HG03045 (cell line): ENCODE measurements at regions not wholly inside any gene's neighbourhood (a gene's known extent, or its start where the extent isn't known, plus 50 kb on each side); places are given as distances from the start of the nearest gene placed in this dataset.

Experiments
- ATAC-seq: cut with Tn5 transposase; IDR thresholded peaks from one replicate; pipeline ENCODE4 v1.9.1; 2021; ENCODE audit warnings: mild to moderate bottlenecking, moderate library complexity; ENCODE audit not compliant: unreplicated experiment

DNA sequence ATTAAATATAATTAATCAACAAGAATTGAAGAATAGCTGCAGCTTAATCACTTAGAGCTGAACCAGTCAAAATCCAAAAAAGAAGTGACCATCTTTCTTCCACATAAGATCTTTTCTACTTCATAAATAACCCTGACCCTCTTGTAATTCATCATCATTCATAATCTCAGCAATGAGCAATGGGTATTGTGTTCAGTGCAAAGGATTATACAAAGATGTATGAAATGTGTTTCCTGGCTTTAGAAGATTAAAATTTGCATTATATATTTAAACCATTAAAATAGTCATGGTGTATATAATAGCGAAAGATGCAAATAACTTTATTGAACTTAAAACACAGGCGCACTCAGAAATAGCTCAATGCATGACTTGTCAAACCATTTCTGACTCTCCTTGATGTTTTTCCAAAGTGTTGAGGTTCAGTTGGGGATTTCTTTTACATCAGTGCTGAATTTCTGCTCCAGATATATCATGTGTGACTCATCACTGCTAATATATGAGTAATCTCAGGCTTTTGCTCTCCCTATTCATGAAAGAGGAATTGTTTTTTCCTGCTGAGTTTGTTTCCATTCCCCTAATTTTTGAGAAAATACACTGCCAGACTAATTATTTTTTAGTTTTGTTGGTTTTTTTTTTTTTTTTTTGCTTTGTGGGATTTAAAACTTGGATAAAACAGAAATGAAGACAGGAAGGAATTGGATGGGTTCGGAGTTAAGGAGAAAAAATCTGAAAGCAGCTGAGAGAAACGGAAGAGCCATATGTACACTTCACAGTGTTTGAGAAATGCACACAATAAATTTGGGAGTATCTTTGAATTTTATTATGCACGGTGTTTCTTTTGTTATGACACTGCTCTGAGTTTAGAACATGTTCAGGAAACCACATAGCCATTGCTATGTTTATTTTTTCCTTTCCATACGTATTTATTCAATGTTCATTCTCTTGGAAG, 290.1 kb upstream of the PCDH7 start:
- ATAC-seq, result no peak

DNA sequence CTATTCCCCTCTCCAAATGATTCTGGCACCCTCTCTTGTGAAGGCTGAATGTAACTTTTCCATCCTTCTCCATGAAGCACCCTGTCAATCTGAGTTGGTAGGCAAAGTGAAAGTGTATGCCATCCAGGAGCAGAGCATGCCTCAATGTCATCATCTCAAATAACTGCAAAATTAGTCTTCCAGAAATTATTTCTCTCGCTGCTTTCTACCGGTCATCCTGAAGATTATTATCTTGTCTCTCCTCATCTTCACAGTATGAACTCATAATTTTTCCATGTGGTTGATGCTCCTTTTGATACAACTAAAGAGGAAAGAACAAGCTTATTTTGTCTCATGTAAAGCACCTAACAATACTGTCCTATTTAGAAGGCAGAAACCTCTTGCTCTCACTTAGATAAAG, 285.5 kb upstream of the PCDH7 start:
- ATAC-seq, result no peak

DNA sequence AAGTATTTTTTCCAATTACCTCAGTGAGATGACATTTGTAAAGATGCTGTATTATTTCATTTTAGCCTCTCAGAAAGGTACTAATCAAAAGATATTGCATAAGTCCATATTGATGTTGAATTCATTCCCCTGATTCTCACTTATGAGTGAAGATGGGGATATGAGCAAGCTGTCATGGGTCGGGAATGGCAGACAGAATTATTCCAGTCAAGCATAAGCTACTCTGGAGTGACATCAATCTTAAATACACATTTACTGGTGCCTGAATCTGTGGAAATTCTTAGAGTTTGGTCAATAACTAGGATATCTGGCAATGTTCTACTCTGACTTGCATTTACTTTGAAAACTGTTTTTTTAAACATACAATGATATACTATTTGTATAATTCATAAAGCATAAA, 283.8 kb upstream of the PCDH7 start:
- ATAC-seq, result no peak

GRCh38 chr4:30437316-30437715, 282.9 kb upstream of the PCDH7 start:
- ATAC-seq, result no peak

GRCh38 chr4:30443289-30443688, 276.9 kb upstream of the PCDH7 start:
- no peak for ATAC-seq

- ATAC-seq, result no peak
These were observed 269.7 kb upstream of the PCDH7 start for GRCh38 chr4:30450474-30450873.

- ATAC-seq, result no peak
These were observed 265.7 kb upstream of the PCDH7 start for GRCh38 chr4:30454504-30454903.

DNA sequence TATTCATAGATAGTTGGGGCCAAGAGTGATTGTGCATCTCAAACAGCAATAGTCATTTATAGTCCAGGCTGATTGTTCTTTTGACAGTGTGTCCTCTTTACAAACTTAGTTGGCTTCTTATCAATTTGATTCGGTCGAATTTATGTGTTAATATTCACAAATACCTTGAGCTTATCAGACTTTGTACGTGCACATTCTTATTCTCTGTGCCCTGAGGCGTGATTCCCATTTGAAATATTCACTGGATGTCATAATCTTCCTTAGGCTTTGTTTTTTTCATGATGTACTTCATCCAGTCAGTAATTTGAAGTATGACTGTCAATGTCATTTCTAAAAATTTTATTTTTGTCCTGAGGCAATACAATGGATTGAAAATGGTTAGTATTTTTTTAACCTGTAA, 263.5 kb upstream of the PCDH7 start:
- ATAC-seq, result no peak

- no peak for ATAC-seq
These were observed 259.4 kb upstream of the PCDH7 start for GRCh38 chr4:30460818-30461217.

- ATAC-seq, result no peak
These were observed 259.0 kb upstream of the PCDH7 start for GRCh38 chr4:30461218-30461617.

DNA sequence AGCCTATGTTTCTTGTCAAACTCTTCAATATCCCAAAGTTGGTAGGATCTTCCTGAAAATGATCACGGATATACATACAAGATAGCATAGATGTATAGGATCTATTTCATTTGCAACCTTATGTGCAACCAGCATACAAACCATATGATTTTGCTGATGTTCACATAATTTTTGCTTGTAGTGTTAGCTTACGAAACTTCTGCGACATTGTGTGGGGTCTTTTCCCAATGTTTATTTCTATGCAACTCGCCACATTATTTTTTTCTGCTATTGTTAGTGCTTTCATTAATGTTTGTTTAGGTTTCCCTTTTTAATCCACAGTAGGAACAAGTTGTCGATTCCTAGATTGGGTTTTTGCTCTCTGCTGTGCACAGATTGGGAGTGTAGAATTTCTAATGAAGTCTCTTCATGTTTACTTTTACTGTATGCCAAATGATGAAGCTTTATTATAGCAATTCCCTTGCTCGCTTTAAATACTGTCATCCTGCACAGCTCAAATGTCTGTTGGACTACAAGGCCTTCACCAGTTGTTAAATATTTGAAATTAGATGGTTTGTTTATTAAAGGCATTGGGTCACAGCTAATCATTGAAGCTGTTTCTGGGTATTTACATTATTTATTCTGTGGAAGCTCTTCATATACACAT, 257.6 kb upstream of the PCDH7 start:
- ATAC-seq, result no peak

DNA sequence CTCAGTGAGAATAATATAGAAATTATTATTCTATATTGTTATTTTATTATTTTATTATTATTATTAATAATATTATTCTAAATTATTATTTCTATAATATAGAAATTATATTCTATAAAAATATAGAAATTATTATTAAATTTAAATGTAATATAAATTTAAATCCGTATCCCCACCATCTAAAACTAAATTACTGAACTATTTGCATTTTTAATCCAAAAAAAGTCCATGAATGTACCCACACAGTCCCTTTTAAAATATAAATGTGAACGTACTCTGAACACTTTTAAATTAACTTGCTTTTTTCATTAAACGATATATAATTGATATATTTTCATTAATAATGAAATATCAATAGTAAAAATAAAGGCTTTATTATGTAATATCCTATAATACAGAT, 248.3 kb upstream of the PCDH7 start:
- no peak for ATAC-seq

- no peak for ATAC-seq
These were observed 246.9 kb upstream of the PCDH7 start for GRCh38 chr4:30473225-30473624.

DNA sequence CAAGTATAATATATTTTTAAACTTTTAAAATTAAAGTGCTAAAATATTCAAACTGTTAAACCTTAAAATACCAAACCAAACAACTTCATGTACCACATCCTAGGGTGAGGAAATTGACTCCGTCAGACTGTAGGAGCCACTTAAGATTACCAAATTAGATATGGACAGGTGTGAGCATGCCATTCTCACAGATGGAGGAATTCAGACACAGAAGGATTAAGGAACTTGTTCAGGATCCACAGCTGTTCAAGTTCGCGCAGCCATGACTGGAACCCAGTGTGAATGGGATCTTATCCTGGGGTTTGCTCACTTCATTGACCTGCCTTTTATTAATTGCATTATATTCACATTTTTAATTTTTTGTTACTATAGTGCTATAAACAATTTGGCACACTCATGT, 224.9 kb upstream of the PCDH7 start:
- ATAC-seq, result no peak

GRCh38 chr4:30495651-30496310, 224.4 kb upstream of the PCDH7 start:
- ATAC-seq, result no peak

DNA sequence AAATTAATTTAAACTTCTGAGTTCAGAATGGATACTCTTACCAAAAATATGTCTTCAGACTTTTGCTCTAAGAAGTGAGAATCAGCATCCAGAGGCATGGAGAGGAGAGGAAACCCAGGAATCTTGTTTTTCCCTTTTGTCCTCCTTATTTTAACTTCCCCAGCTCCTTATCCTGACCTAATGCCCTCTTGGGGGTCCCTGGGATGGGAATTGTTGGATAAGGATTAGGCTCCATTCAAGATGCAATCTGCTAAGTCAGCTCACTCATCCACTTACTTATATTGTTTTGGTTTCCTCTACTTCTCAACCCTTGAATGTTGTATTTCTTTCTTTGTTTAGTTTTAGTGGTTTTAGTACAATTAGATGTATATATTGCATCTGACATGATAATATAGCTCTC, 208.4 kb upstream of the PCDH7 start:
- no peak for ATAC-seq

DNA sequence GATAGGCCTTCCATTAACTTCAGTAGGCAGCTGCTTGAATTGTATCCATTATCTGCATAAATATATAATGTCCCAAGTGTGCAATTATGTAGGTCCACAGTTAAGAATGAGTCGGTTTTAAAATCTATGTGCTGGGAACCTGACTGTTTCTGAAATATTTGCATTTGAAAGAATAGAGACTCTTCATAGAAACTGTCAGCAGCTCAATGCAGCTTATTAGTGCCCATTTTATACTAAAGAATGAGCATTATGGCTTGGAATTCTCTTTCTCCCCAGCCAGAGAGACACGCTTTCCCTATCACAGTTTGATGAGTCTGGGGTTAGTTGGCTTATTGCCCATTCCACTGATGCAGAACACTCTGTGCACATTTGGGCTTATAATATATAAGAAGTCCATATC, 202.0 kb upstream of the PCDH7 start:
- ATAC-seq, result no peak

DNA sequence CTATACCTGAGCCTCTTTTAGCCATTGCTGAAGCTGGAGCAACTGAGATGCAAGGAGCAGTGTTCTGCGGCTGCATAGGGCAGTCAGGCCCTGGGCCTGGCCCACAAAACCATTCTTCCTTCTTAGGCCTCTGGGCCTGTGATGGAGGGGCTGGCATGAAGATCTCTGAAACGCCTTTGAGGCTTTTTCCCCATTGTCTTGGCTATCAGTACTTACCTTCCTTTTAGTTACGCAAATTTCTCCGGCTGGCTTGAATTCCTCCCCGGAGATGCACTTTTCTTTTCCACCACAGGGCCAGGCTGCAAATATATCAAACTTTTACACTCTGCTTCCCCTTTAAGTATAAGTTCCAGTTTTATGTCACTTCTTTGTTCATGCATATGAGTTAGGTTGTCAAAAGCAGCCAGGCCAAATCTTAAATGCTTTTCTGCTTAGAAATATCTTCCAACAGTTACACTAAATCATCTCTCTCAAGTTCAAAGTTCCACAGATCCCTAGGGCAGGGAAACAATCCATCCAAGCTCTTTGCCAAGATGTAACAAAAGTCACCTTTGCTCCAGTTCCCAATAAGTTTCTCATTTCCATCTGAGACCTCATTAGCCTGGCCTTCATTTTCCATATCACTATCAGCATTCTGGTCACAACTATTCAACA, 194.4 kb upstream of the PCDH7 start:
- ATAC-seq, result no peak

GRCh38 chr4:30535255-30535654, 184.9 kb upstream of the PCDH7 start:
- ATAC-seq, result no peak

GRCh38 chr4:30536231-30536630, 183.9 kb upstream of the PCDH7 start:
- no peak for ATAC-seq

DNA sequence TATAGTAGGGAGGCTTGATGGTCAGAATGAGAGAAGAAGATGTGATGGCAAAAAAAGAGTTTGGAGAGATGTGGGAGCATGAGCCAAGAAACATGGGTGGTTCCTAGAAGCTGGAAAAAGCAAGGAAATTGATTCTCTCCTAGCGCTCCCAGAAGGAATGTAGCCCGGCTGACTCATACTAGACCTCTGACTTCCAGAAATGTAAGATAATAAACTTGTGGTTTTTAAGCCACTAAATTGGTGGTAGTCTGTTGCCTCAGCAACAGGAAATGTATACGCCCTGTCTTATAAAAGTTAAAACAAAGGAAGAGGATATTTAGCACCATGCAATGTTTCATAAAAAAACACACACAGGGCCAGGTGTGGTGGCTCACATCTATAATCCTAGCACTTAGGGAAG, 182.7 kb upstream of the PCDH7 start:
- no peak for ATAC-seq
